ENCODE measurements at regions not wholly inside any gene's neighbourhood (a gene's known extent, or its start where the extent isn't known, plus 50 kb on each side); places are given as distances from the start of the nearest gene placed in this dataset.
"Not testable (repeated sequence)": the region's sequence is repeated elsewhere in the genome, so short reads cannot be mapped to it uniquely, and the experiment has no call there.

DNA sequence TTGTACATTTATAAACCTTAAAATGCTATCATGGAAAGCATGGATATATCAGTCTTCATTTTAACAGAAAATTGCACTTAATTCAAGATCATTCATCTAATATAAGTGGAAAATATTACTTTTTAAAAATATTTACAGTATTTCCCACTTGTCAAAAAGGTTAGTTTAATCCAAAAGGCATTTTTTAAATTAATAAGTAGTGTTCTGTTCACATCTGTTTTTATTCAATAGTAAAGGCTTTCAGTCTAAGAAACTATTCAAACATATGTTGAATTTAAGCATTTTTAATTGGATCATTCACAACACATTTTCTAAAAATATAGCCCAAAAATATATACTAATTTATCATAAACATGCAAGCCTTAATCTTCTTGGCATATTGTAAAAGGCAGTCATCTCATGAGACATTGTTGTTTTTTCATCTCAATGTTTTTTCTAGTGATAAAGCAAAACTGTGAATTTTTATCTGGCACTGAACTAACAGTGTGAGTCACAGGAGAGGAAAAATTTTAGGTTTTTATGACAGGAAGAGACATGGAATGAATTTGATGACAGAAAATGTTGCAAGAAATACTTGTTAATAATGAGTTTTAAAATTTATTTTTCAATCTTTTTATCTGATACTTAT is 1642.5 kb upstream of the TMEFF2 start:
- no peak for TF ChIP-seq CTCF (IDR thresholded peaks at IDR 0.05; ENCODE audit: extremely low read depth, missing control alignments)
- no peak for DNase-seq (ENCODE audit: low spot score)

GRCh38 chr2:193836424-193837006 is 1641.8 kb upstream of the TMEFF2 start:
- not testable (repeated sequence) for DNase-seq (ENCODE audit: low spot score)

GRCh38 chr2:193833895-193834294 is 1639.2 kb upstream of the TMEFF2 start:
- not testable (repeated sequence) for DNase-seq (ENCODE audit: low spot score)

DNA sequence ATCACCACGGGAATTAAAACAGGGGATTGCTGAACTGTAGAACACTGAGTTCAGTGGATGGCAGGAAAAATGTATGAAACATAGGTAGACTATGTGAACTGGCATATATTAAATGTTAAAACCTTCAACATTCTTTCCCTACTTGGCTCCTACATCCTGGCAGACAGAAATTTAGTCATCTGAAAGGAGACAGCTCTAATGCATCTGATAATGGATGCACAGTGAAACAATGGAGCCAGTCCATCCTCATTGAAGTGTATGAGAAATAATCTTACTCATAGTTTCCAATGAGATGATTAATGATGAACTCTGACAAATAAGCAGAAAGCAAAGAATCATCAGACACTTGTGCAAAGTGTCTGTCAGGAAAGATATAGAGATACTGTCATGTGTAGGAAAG is 1629.7 kb upstream of the TMEFF2 start:
- TF ChIP-seq CTCF (IDR thresholded peaks at IDR 0.05; ENCODE audit: extremely low read depth, missing control alignments): no peak
- no peak for DNase-seq (ENCODE audit: low spot score)

- no peak for DNase-seq (ENCODE audit: low spot score)
- TF ChIP-seq CTCF (IDR thresholded peaks at IDR 0.05; ENCODE audit: extremely low read depth, missing control alignments): no peak
These were observed 1624.2 kb upstream of the TMEFF2 start for GRCh38 chr2:193818801-193819499.

DNA sequence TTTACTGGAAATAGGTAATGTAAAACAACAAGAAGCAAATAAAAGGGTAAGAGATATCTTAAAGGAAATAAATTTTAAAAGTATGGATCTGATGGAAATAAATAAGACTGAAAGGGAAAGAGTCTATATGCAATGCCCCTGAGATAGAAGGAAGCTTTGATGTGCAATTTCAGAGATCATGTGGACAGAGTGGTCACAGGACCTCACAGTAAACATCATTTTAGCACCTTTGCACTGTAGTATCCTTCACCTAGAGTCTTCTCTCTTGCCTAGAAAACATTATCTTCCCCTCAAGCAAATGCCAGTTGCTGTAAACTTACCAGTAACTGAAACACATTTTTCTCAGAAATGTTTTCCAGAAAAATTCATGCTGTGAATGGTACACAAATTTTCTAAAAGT is 1621.3 kb upstream of the TMEFF2 start:
- DNase-seq (ENCODE audit: low spot score): no peak
- no peak for TF ChIP-seq CTCF (IDR thresholded peaks at IDR 0.05; ENCODE audit: extremely low read depth, missing control alignments)

DNA sequence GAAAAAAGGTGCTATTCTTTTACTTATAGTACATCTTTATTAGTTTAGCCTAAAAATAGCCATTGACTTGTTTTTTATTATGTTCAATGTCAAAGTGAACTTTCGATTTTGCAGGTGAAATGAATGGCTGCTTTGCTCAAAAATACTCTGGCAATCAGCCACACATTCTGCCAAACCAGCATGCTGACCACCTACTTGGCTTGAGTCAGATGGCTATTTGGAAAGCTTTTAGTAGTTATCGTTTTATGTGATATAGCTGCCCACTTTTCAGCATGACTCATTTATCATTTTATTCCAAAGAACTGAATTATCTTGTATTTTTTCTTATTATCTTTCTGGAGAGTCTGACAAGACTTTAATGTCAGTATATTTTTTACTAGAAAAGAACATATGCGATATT is 1615.8 kb upstream of the TMEFF2 start:
- DNase-seq (ENCODE audit: low spot score): no peak
- TF ChIP-seq CTCF (IDR thresholded peaks at IDR 0.05; ENCODE audit: extremely low read depth, missing control alignments): no peak

DNA sequence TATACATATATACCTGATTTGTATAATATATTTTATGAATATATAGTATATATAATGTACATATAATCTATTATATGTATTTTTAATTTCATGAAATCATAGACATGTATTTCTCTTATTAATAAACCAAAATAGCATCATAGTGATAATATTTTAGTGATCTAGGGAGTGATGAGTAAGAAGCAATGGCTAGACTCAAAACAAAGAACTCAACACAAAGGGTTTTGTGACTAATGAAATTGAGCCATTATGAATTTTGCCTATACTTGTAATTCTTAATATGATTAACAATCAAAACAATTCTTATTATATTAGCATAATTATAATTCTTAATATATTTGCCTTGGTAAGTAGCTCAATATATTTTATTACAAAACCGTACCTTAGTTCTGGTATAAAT is 1614.1 kb upstream of the TMEFF2 start:
- no peak for DNase-seq (ENCODE audit: low spot score)
- TF ChIP-seq CTCF (IDR thresholded peaks at IDR 0.05; ENCODE audit: extremely low read depth, missing control alignments): no peak

Data from GM20000 (cell line).